ENCODE measurements at regions not wholly inside any gene's neighbourhood (a gene's known extent, or its start where the extent isn't known, plus 50 kb on each side); places are given as distances from the start of the nearest gene placed in this dataset.

- no peak overlapping the region for H3K27ac ChIP-seq (ENCODE audit: low read depth in 1 of 2, low read length in 2 of 2)
- no peak for DNase-seq (ENCODE audit: low spot score)
- WGBS = 14% methylated on average over 1 of the region's 1 CpG
- no peak overlapping the region for H3K9ac ChIP-seq (ENCODE audit: low read depth in 1 of 2, low read length in 2 of 2)
- TF ChIP-seq RAD21 (IDR thresholded peaks at IDR 0.05) = no peak
- TF ChIP-seq YY1 (IDR thresholded peaks at IDR 0.05) = no peak
- TF ChIP-seq FOXA2 (IDR thresholded peaks at IDR 0.05) = no peak
- TF ChIP-seq EGR1 (IDR thresholded peaks at IDR 0.05; ENCODE audit: low read depth in 2 of 2) = no peak
- TF ChIP-seq GABPA (IDR thresholded peaks at IDR 0.05 in 1 of 2, conservative IDR thresholded peaks at IDR 0.05 in 1 of 2) = no peak
- TF ChIP-seq TAF1 (conservative IDR thresholded peaks at IDR 0.05) = no peak
- TF ChIP-seq REST (IDR thresholded peaks at IDR 0.05) = no peak
- no peak for TF ChIP-seq HNF4A (conservative IDR thresholded peaks at IDR 0.05)
- TF ChIP-seq JUND (IDR thresholded peaks at IDR 0.05) = no peak
- no peak for TF ChIP-seq HNF4G (IDR thresholded peaks at IDR 0.05)
- TF ChIP-seq ATF3 (IDR thresholded peaks at IDR 0.05) = no peak
- no peak for TF ChIP-seq CTCF (IDR thresholded peaks at IDR 0.05; ENCODE audit: low read depth, low read length, missing input control)
- no peak for TF ChIP-seq ZBTB33 (IDR thresholded peaks at IDR 0.05)
- no peak for TF ChIP-seq FOXA1 (IDR thresholded peaks at IDR 0.05)
- TF ChIP-seq RXRA (IDR thresholded peaks at IDR 0.05) = no peak
- TF ChIP-seq SP1 (IDR thresholded peaks at IDR 0.05) = no peak
- no peaks in the 10 kb centered on the region for H3K27me3 ChIP-seq (ENCODE audit: control insufficient read depth in 4 of 4, insufficient read depth in 4 of 4, low read length in 3 of 4)
- no peaks in the 10 kb centered on the region for H3K4me1 ChIP-seq (ENCODE audit: control insufficient read depth in 4 of 4, insufficient read depth in 4 of 4, low read length in 3 of 4)
- no peaks in the 10 kb centered on the region for H3K36me3 ChIP-seq (ENCODE audit: control insufficient read depth in 4 of 4, insufficient read depth in 3 of 4, low read depth in 1 of 4, low read length in 3 of 4)
- peaks cover 0 to 2% (median 0%) of the 10 kb centered on the region in 4 donors for H3K9me3 ChIP-seq (ENCODE audit: control insufficient read depth in 4 of 4, low read length in 3 of 4)
- no peak overlapping the region for H3K4me3 ChIP-seq (ENCODE audit: low read depth in 1 of 3, low read length in 3 of 3)
These were observed 2749.5 kb downstream of the PCDH9 start for GRCh38 chr13:64480672-64481071.

GRCh38 chr13:64480211-64480610, 2749.9 kb downstream of the PCDH9 start:
- WGBS = 80% methylated on average over 1 of the region's 1 CpG
- TF ChIP-seq NR2F2 (IDR thresholded peaks at IDR 0.05) = no peak
- no peak for TF ChIP-seq MAX (IDR thresholded peaks at IDR 0.05)
- TF ChIP-seq FOXA2 (IDR thresholded peaks at IDR 0.05) = no peak
- TF ChIP-seq ATF3 (IDR thresholded peaks at IDR 0.05) = no peak
- TF ChIP-seq TAF1 (conservative IDR thresholded peaks at IDR 0.05) = no peak
- Histone ChIP-seq H3K9me3 (ENCODE audit: control insufficient read depth in 4 of 4, low read length in 3 of 4) (peaks cover 0 to 2% (median 0%) of the 10 kb centered on the region in 4 donors), H3K36me3 (ENCODE audit: control insufficient read depth in 4 of 4, insufficient read depth in 3 of 4, low read depth in 1 of 4, low read length in 3 of 4) (no peaks in the 10 kb centered on the region), H3K27me3 (ENCODE audit: control insufficient read depth in 4 of 4, insufficient read depth in 4 of 4, low read length in 3 of 4) (no peaks in the 10 kb centered on the region), H3K4me1 (ENCODE audit: control insufficient read depth in 4 of 4, insufficient read depth in 4 of 4, low read length in 3 of 4) (no peaks in the 10 kb centered on the region), H3K9ac (ENCODE audit: low read depth in 1 of 2, low read length in 2 of 2) (no peak overlapping the region), H3K27ac (ENCODE audit: low read depth in 1 of 2, low read length in 2 of 2) (no peak overlapping the region), H3K4me3 (ENCODE audit: low read depth in 1 of 3, low read length in 3 of 3) (no peak overlapping the region)
- DNase-seq (ENCODE audit: low spot score) = no peak

All from liver (tissue), 8 donors.